RPMI8226 (cell line): ENCODE measurements at regions not wholly inside any gene's neighbourhood (a gene's known extent, or its start where the extent isn't known, plus 50 kb on each side); places are given as distances from the start of the nearest gene placed in this dataset.

Source experiments
- DNase-seq: peaks from one replicate; pipeline ENCODE4 v3.0.0-alpha.2; 2015

GRCh38 chr5:117255211-117256027 lies 680.8 kb upstream of the SEMA6A start:
- DNase-seq, result peak; percentile 14

- no peak for DNase-seq
Measured at GRCh38 chr5:117252566-117252965, 677.9 kb upstream of the SEMA6A start.

- DNase-seq, result no peak
Measured at GRCh38 chr5:117249086-117249815, 674.6 kb upstream of the SEMA6A start.

- no peak for DNase-seq
Measured at GRCh38 chr5:117246424-117246823, 671.8 kb upstream of the SEMA6A start.

GRCh38 chr5:117245130-117245529 lies 670.5 kb upstream of the SEMA6A start:
- no peak for DNase-seq

- no peak for DNase-seq
Measured at GRCh38 chr5:117242028-117242427, 667.4 kb upstream of the SEMA6A start.

GRCh38 chr5:117236941-117237340 lies 662.3 kb upstream of the SEMA6A start:
- no peak for DNase-seq

GRCh38 chr5:117235786-117236185 lies 661.2 kb upstream of the SEMA6A start:
- DNase-seq, result no peak

GRCh38 chr5:117230375-117230774 lies 655.8 kb upstream of the SEMA6A start:
- DNase-seq, result no peak

- no peak for DNase-seq
Measured at GRCh38 chr5:117220730-117221129, 646.1 kb upstream of the SEMA6A start.

- no peak for DNase-seq
Measured at GRCh38 chr5:117218789-117219188, 644.2 kb upstream of the SEMA6A start.

- no peak for DNase-seq
Measured at GRCh38 chr5:117212866-117213265, 638.2 kb upstream of the SEMA6A start.

GRCh38 chr5:117210796-117211195 lies 636.2 kb upstream of the SEMA6A start:
- no peak for DNase-seq

- DNase-seq, result no peak
Measured at GRCh38 chr5:117209479-117209878, 634.9 kb upstream of the SEMA6A start.

- DNase-seq, result no peak
Measured at GRCh38 chr5:117207088-117207668, 632.6 kb upstream of the SEMA6A start.

GRCh38 chr5:117205894-117206293 lies 631.3 kb upstream of the SEMA6A start:
- DNase-seq, result no peak

- DNase-seq, result no peak
Measured at GRCh38 chr5:117204926-117205869, 630.6 kb upstream of the SEMA6A start.

GRCh38 chr5:117204404-117204803 lies 629.8 kb upstream of the SEMA6A start:
- DNase-seq, result no peak

GRCh38 chr5:117203584-117203983 lies 629.0 kb upstream of the SEMA6A start:
- DNase-seq, result no peak

GRCh38 chr5:117201001-117201400 lies 626.4 kb upstream of the SEMA6A start:
- no peak for DNase-seq

GRCh38 chr5:117195076-117195475 lies 620.5 kb upstream of the SEMA6A start:
- no peak for DNase-seq

GRCh38 chr5:117191251-117191650 lies 616.6 kb upstream of the SEMA6A start:
- DNase-seq, result no peak

GRCh38 chr5:117189784-117190183 lies 615.2 kb upstream of the SEMA6A start:
- no peak for DNase-seq
